Liver (tissue), 8 donors: ENCODE measurements at regions not wholly inside any gene's neighbourhood (a gene's known extent, or its start where the extent isn't known, plus 50 kb on each side); places are given as distances from the start of the nearest gene placed in this dataset.

Experiments used
- DNase-seq: peaks from one replicate; pipeline ENCODE4 v3.0.0-alpha.2; 2017; ENCODE audit warnings: low spot score
- H3K27ac ChIP-seq, 2 donors: one replicate each; pipeline ENCODE4 v1.7.0; 2013; ENCODE audit warnings: inconsistent platforms in 2 of 2, low read length in 2 of 2, control low read depth in 1 of 2, low read depth in 1 of 2, mild to moderate bottlenecking in 1 of 2
- H3K27me3 ChIP-seq, 4 donors: one replicate each; pipeline versions ENCODE4 v1.6.1 to v1.7.0; 2013; ENCODE audit warnings: low read length in 3 of 4, inconsistent platforms in 1 of 4, mild to moderate bottlenecking in 1 of 4, moderate library complexity in 1 of 4; ENCODE audit not compliant: control insufficient read depth in 4 of 4, insufficient read depth in 4 of 4
- H3K36me3 ChIP-seq, 4 donors: one replicate each; pipeline versions ENCODE4 v1.6.1 to v1.7.0; 2013; ENCODE audit warnings: low read length in 3 of 4, mild to moderate bottlenecking in 3 of 4, low read depth in 1 of 4, moderate library complexity in 1 of 4; ENCODE audit not compliant: control insufficient read depth in 4 of 4, insufficient read depth in 3 of 4
- H3K4me1 ChIP-seq, 4 donors: one replicate each; pipeline versions ENCODE4 v1.6.1 to v1.7.0; 2013; ENCODE audit warnings: low read length in 3 of 4, mild to moderate bottlenecking in 3 of 4, moderate library complexity in 1 of 4; ENCODE audit not compliant: control insufficient read depth in 4 of 4, insufficient read depth in 4 of 4
- H3K4me3 ChIP-seq, 3 donors: one replicate each; pipeline versions ENCODE4 v1.6.1 to v1.7.0; 2013; ENCODE audit warnings: low read length in 3 of 3, control low read depth in 1 of 3, low read depth in 1 of 3, mild to moderate bottlenecking in 1 of 3
- H3K9ac ChIP-seq, 2 donors: one replicate each; pipeline ENCODE4 v1.7.0; 2013; ENCODE audit warnings: low read length in 2 of 2, mild to moderate bottlenecking in 2 of 2, moderate library complexity in 2 of 2, control low read depth in 1 of 2, low read depth in 1 of 2
- H3K9me3 ChIP-seq, 4 donors: one replicate each; pipeline versions ENCODE4 v1.6.1 to v1.7.0; 2013; ENCODE audit warnings: low read length in 3 of 4; ENCODE audit not compliant: control insufficient read depth in 4 of 4
- ATF3 ChIP-seq: IDR thresholded peaks from 2 replicates; pipeline ENCODE4 v1.6.1; 2016; ENCODE audit warnings: antibody characterized with exemption
- CTCF ChIP-seq: fragments of 150-350 bp; IDR thresholded peaks from 2 replicates; pipeline ENCODE4 v1.5.1; 2017; ENCODE audit warnings: improper control_type of control experiment, low read depth, low read length; ENCODE audit not compliant: missing input control
- FOXA1 ChIP-seq: IDR thresholded peaks from 2 replicates; pipeline ENCODE4 v1.6.1; 2016; ENCODE audit warnings: antibody characterized with exemption
- GABPA ChIP-seq, 2 donors: IDR thresholded peaks in 1 of 2; conservative IDR thresholded peaks in 1 of 2; 2 replicates each; pipeline ENCODE4 v1.6.1; 2016; ENCODE audit warnings: antibody characterized with exemption in 2 of 2, mild to moderate bottlenecking in 1 of 2, moderate library complexity in 1 of 2
- HNF4A ChIP-seq, 2 donors: conservative IDR thresholded peaks; 2 replicates each; pipeline ENCODE4 v1.6.1; 2016; ENCODE audit warnings: antibody characterized with exemption in 2 of 2, mild to moderate bottlenecking in 2 of 2
- JUND ChIP-seq, 2 donors: IDR thresholded peaks; 2 replicates each; pipeline ENCODE4 v1.6.1; 2016; ENCODE audit warnings: antibody characterized with exemption in 2 of 2
- NR2F2 ChIP-seq: IDR thresholded peaks from 2 replicates; pipeline ENCODE4 v1.6.1; 2016; ENCODE audit warnings: antibody characterized with exemption
- REST ChIP-seq: IDR thresholded peaks from 2 replicates; pipeline ENCODE4 v1.6.1; 2016; ENCODE audit warnings: antibody characterized with exemption, mild to moderate bottlenecking
- RXRA ChIP-seq, 2 donors: IDR thresholded peaks; 2 replicates each; pipeline ENCODE4 v1.6.1; 2017 to 2018; ENCODE audit warnings: antibody characterized with exemption in 2 of 2, mild to moderate bottlenecking in 1 of 2
- SP1 ChIP-seq: IDR thresholded peaks from 2 replicates; pipeline ENCODE4 v1.6.1; 2018; ENCODE audit warnings: antibody characterized with exemption, mild to moderate bottlenecking
- TAF1 ChIP-seq: conservative IDR thresholded peaks from 2 replicates; pipeline ENCODE4 v1.6.1; 2016; ENCODE audit warnings: antibody characterized with exemption, mild to moderate bottlenecking
- YY1 ChIP-seq: IDR thresholded peaks from 2 replicates; pipeline ENCODE4 v1.6.1; 2016; ENCODE audit warnings: antibody characterized with exemption, mild to moderate bottlenecking
- WGBS: extraction: QIAGEN DNeasy Blood & Tissue Kit; methylation state at CpG from one replicate; pipeline ENCODE4 v1.1.7; 2013; 5-methylcytosine and 5-hydroxymethylcytosine counted together
- TF ChIP-seq, protein P1 (sequence below): IDR thresholded peaks from 2 replicates; pipeline ENCODE4 v1.6.1; 2016; ENCODE audit warnings: antibody characterized with exemption
- donor health status: healthy.
- donor health status: healthy.
- donor health status: healthy.
- donor health status: healthy.
- donor health status: healthy.

DNA sequence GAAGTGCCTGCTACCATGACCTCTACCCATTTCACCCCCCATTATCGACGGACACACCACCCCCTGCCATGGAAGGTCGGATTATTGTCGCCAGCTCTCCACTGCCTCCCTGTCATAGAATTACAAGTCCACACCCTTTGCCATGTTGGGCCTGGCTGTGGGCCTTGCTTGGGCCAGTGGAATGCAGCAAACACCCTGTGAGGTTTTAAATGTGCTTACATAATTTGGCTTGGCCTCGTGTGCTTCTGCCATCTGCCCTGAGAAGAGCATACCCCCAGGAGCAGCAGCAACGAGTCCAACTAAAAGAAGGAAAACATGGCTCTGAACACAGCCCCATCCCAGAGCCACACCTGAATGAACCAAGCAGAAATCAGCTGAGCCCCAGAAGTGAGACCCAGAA is 94.1 kb upstream of the PRDM11 start:
- no peaks in the 10 kb centered on the region for H3K9me3 ChIP-seq
- TF ChIP-seq GABPA (IDR thresholded peaks at IDR 0.05 in 1 of 2, conservative IDR thresholded peaks at IDR 0.05 in 1 of 2) (no peak), JUND (IDR thresholded peaks at IDR 0.05) (no peak), YY1 (no peak), NR2F2 (no peak), SP1 (no peak), RXRA (IDR thresholded peaks at IDR 0.05) (no peak), FOXA1 (no peak), ATF3 (no peak)
- TF ChIP-seq, protein P1, sequence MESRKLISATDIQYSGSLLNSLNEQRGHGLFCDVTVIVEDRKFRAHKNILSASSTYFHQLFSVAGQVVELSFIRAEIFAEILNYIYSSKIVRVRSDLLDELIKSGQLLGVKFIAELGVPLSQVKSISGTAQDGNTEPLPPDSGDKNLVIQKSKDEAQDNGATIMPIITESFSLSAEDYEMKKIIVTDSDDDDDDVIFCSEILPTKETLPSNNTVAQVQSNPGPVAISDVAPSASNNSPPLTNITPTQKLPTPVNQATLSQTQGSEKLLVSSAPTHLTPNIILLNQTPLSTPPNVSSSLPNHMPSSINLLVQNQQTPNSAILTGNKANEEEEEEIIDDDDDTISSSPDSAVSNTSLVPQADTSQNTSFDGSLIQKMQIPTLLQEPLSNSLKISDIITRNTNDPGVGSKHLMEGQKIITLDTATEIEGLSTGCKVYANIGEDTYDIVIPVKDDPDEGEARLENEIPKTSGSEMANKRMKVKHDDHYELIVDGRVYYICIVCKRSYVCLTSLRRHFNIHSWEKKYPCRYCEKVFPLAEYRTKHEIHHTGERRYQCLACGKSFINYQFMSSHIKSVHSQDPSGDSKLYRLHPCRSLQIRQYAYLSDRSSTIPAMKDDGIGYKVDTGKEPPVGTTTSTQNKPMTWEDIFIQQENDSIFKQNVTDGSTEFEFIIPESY = no peak

GRCh38 chr11:45053736-45054446 is 92.5 kb upstream of the PRDM11 start:
- peaks cover 0 to 3% (median 0%) of the 10 kb centered on the region in 4 donors for H3K4me1 ChIP-seq
- 79% methylated on average over 15 of the region's 15 CpGs for WGBS
- TF ChIP-seq CTCF (no peak), YY1 (no peak), TAF1 (no peak)
- TF ChIP-seq, protein P1 = no peak
- DNase-seq = no peak
- H3K27me3 ChIP-seq = no peaks in the 10 kb centered on the region
- no peaks in the 10 kb centered on the region for H3K9me3 ChIP-seq
- no peaks in the 10 kb centered on the region for H3K36me3 ChIP-seq
- no peak overlapping the region for H3K27ac ChIP-seq
- no peak overlapping the region for H3K4me3 ChIP-seq
- no peak overlapping the region for H3K9ac ChIP-seq

More for the DNA sequence above, 94.1 kb upstream of the PRDM11 start:
- Histone ChIP-seq H3K9ac (no peak overlapping the region), H3K4me3 (no peak overlapping the region), H3K4me1 (no peaks in the 10 kb centered on the region), H3K27ac (no peak overlapping the region), H3K27me3 (no peaks in the 10 kb centered on the region), H3K36me3 (no peaks in the 10 kb centered on the region)
- DNase-seq = no peak
- 84% methylated on average over 6 of the region's 6 CpGs for WGBS

DNA sequence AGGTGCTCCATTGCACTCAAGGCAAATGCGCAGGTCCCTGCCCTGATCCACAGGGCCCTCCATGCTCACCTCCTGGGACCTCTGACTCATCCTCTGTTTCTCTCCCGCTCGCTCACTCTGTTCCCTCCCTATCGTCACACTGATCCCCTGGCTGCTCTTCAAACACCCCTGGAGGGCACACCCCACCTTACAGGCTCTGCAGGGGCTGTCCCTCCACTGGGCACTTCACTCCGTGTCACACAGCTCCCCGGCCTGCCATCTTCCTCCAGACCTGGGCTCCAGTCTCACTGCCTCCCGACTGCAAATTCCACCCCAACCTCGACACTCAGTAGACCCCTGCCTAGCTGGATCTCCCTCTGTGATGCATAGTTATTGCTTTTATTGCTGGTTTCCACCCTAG is 91.5 kb upstream of the PRDM11 start:
- H3K9me3 ChIP-seq = no peaks in the 10 kb centered on the region
- peaks cover 0 to 3% (median 0%) of the 10 kb centered on the region in 4 donors for H3K4me1 ChIP-seq
- no peak for TF ChIP-seq JUND (IDR thresholded peaks at IDR 0.05)
- no peak for TF ChIP-seq CTCF
- TF ChIP-seq HNF4A (conservative IDR thresholded peaks at IDR 0.05) = no peak
- no peak for TF ChIP-seq REST
- TF ChIP-seq TAF1 = no peak
- TF ChIP-seq SP1 = no peak
- H3K27me3 ChIP-seq = no peaks in the 10 kb centered on the region
- WGBS = 89% methylated on average over 8 of the region's 8 CpGs
- H3K36me3 ChIP-seq = no peaks in the 10 kb centered on the region
- no peak overlapping the region for H3K4me3 ChIP-seq
- no peak overlapping the region for H3K9ac ChIP-seq
- no peak overlapping the region for H3K27ac ChIP-seq
- no peak for DNase-seq
